DOHH2 (cell line): ENCODE measurements at regions not wholly inside any gene's neighbourhood (a gene's known extent, or its start where the extent isn't known, plus 50 kb on each side); places are given as distances from the start of the nearest gene placed in this dataset.
A peak's percentile ranks its signal among the peaks of the same experiment; 100 is the strongest.

Experiments used
- CTCF ChIP-seq: fragments of 200-600 bp; sonication (generic); IDR thresholded peaks from one replicate; pipeline ENCODE4 v1.5.1; 2014; ENCODE audit warnings: antibody characterized with exemption, mild to moderate bottlenecking, low read depth, low read length; ENCODE audit not compliant: poor library complexity, severe bottlenecking
- EZH2phosphoT487 ChIP-seq: fragments of 200-600 bp; sonication (generic); IDR thresholded peaks from 2 replicates; pipeline ENCODE4 v1.6.1; 2017; ENCODE audit warnings: borderline replicate concordance, mild to moderate bottlenecking, antibody characterized with exemption, low read length, moderate library complexity, mixed read lengths

DNA sequence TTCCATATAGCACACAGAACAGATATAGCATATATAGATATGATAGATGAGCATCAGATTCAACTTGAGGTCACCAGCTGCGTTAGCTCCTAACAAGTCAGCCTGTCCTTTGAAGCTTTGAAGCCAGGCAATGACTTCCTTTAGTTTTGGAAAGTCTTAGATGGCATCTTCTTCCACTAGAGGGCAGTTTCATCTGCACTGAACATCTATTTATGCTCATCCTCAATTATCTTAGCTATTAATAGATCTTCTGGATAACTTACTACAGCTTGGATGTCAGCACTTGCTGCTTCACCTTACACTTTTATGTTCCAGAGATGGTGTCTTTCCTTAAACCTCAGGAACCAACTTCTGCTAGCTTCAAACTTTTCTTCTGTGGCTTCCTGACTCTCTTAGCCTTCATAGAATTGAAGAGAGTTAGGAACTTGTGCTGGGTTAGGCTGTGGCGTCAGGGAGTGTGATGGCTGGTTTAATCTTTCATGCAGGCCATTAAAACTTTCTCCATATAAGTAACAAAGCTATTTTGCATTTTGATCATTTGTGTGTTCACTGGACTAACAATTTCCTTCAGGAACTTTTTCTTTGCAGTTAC lies 1401.4 kb downstream of the EFNA5 start:
- TF ChIP-seq CTCF (peak; percentile 44), EZH2phosphoT487 (no peak)
